Naive thymus-derived CD4-positive, alpha-beta T cell (primary cell): ENCODE measurements at regions not wholly inside any gene's neighbourhood (a gene's known extent, or its start where the extent isn't known, plus 50 kb on each side); places are given as distances from the start of the nearest gene placed in this dataset.
"Not testable (repeated sequence)": the region's sequence is repeated elsewhere in the genome, so short reads cannot be mapped to it uniquely, and the experiment has no call there.

Experiments
- ATAC-seq: fragments of 150-1000 bp; cut with Tn5 transposase; 2 replicates; pipeline ENCODE4 v1.10.0; 2021; ENCODE audit warnings: mild to moderate bottlenecking, moderate library complexity
- CTCF ChIA-PET: fragments of 350-600 bp; sonication (Branson Sonifier 250); formaldehyde crosslinking; loops from one replicate; lab custom pipeline; 2021; ENCODE audit warnings: antibody characterized with exemption; lab: Charles Lee
- POLR2A ChIA-PET: fragments of 350-600 bp; sonication (Branson Sonifier 250); formaldehyde crosslinking; loops from one replicate; lab custom pipeline; 2021; ENCODE audit warnings: antibody characterized with exemption, inconsistent platforms; lab: Charles Lee
- DNase-seq, 9 donors: peaks; one replicate each; pipeline versions ENCODE4 v3.0.0 to v3.0.0-alpha.2; 2020 to 2022; ENCODE audit warnings: mixed read lengths in 1 of 9
- H3K27ac ChIP-seq: one replicate; pipeline ENCODE4 v1.7.0; 2013; ENCODE audit warnings: mild to moderate bottlenecking, low read depth, low read length, moderate library complexity
- H3K27me3 ChIP-seq, 2 donors: one replicate each; pipeline ENCODE4 v1.7.0; 2013; ENCODE audit warnings: low read length in 2 of 2, mild to moderate bottlenecking in 2 of 2, moderate library complexity in 2 of 2; ENCODE audit not compliant: control insufficient read depth in 2 of 2, insufficient read depth in 2 of 2
- H3K36me3 ChIP-seq, 3 experiments: 1 replicate in 2 of 3; 2 replicates in 1 of 3; pipeline ENCODE4 v1.7.0; 2013; ENCODE audit warnings: low read length in 3 of 3, mild to moderate bottlenecking in 3 of 3, moderate library complexity in 1 of 3; ENCODE audit not compliant: insufficient read depth in 3 of 3, control insufficient read depth in 2 of 3
- H3K4me1 ChIP-seq, 2 donors: one replicate each; pipeline ENCODE4 v1.7.0; 2013; ENCODE audit warnings: low read length in 2 of 2, mild to moderate bottlenecking in 2 of 2, moderate library complexity in 1 of 2; ENCODE audit not compliant: control insufficient read depth in 2 of 2, insufficient read depth in 2 of 2
- H3K4me3 ChIP-seq: 2 replicates; pipeline ENCODE4 v1.7.0; 2013; ENCODE audit warnings: mild to moderate bottlenecking, low read length
- H3K9me3 ChIP-seq, 3 experiments: 1 replicate in 2 of 3; 2 replicates in 1 of 3; pipeline ENCODE4 v1.7.0; 2013; ENCODE audit warnings: low read length in 3 of 3; ENCODE audit not compliant: control insufficient read depth in 2 of 3
- H3K27ac Mint-ChIP-seq, 9 donors: one replicate each; pipeline ENCODE4 v1.8.0; 2020 to 2022; ENCODE audit warnings: mixed read lengths in 9 of 9, mild to moderate bottlenecking in 8 of 9, moderate library complexity in 5 of 9, inconsistent platforms in 2 of 9
- H3K27me3 Mint-ChIP-seq, 5 donors: one replicate each; pipeline ENCODE4 v1.8.0; 2021 to 2022; ENCODE audit warnings: mixed read lengths in 5 of 5, mild to moderate bottlenecking in 1 of 5
- H3K36me3 Mint-ChIP-seq, 5 donors: one replicate each; pipeline ENCODE4 v1.8.0; 2020 to 2022; ENCODE audit warnings: mixed read lengths in 5 of 5, mild to moderate bottlenecking in 3 of 5, inconsistent platforms in 1 of 5
- H3K4me1 Mint-ChIP-seq, 7 donors: one replicate each; pipeline ENCODE4 v1.8.0; 2020 to 2022; ENCODE audit warnings: mixed read lengths in 7 of 7, mild to moderate bottlenecking in 3 of 7, inconsistent platforms in 1 of 7
- H3K4me3 Mint-ChIP-seq, 10 donors: one replicate each; pipeline ENCODE4 v1.8.0; 2020 to 2022; ENCODE audit warnings: mild to moderate bottlenecking in 10 of 10, mixed read lengths in 10 of 10, moderate library complexity in 6 of 10, inconsistent platforms in 2 of 10
- H3K9me3 Mint-ChIP-seq, 11 donors: one replicate each; pipeline ENCODE4 v1.8.0; 2020 to 2022; ENCODE audit warnings: mixed read lengths in 11 of 11, mild to moderate bottlenecking in 4 of 11, inconsistent platforms in 1 of 11, moderate library complexity in 1 of 11
- intact Hi-C, 2 donors: fragments of 100-400 bp; cut with micrococcal nuclease; formaldehyde crosslinking; loops; one replicate each; pipeline ENCODE4 v1.15.1; 2023

DNA sequence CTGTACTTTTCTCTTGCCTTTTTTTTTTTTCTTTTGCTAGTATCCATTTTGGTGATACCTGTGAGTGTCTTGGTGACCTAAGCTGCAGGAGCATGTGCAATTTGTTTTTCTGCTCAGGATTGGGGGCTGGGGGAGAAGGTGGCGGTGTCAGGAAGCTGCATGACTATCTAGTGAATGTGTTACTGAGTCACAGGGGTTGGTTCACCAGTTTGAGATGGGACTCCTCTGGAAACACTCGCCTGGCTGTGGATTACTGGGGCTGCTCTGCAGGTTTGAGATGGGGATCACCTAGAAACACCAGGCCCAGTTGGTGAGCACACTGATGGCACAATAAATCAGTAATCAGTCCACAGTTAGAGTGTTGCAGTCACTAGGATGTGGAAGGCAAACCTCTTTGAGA, 447.9 kb downstream of the SPATA31D1 start:
- H3K36me3 Mint-ChIP-seq, result peaks cover 0 to 7% (median 0%) of the 10 kb centered on the region in 5 donors
- ChIA-PET CTCF (no interaction called here), POLR2A (no interaction called here)
- no peak overlapping the region for H3K4me3 Mint-ChIP-seq
- Histone ChIP-seq H3K4me3 (no peak overlapping the region), H3K4me1 (no peaks in the 10 kb centered on the region), H3K9me3 (peaks cover 0 to 11% (median 0%) of the 10 kb centered on the region in 3 experiments), H3K27ac (no peak overlapping the region), H3K36me3 (no peaks in the 10 kb centered on the region), H3K27me3 (no peaks in the 10 kb centered on the region)
- intact Hi-C loops, result no loop called here
- peaks cover 0 to 5% (median 0%) of the 10 kb centered on the region in 5 donors for H3K27me3 Mint-ChIP-seq
- H3K27ac Mint-ChIP-seq, result no peak overlapping the region
- H3K4me1 Mint-ChIP-seq, result no peaks in the 10 kb centered on the region
- peaks cover 8 to 45% (median 21%) of the 10 kb centered on the region in 11 donors for H3K9me3 Mint-ChIP-seq
- DNase-seq (no peak), ATAC-seq (no peak)

DNA sequence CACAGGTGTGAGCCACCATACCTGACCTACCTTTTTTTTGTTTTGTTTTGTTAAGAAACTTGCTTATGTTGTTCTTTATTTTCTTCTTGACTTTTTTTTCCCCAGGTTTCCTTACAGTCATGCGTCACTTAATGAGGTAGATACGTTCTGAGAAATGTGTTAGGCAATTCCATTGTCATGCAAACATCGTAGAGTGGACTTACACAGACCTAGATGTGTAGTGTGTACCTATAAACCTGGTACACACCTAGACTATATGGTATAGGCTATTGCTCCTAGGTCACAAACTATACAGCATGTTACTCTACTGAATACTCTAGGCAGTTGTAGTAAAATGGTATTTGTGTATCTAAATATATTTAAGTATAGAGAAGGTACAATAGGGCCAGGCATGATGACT, 448.6 kb downstream of the SPATA31D1 start:
- H3K27me3 ChIP-seq, H3K4me3 Mint-ChIP-seq, H3K4me1 ChIP-seq, H3K27ac ChIP-seq, H3K27ac Mint-ChIP-seq, CTCF ChIA-PET, H3K36me3 Mint-ChIP-seq, H3K27me3 Mint-ChIP-seq, intact Hi-C loops, H3K4me1 Mint-ChIP-seq, POLR2A ChIA-PET, ATAC-seq, DNase-seq, H3K36me3 ChIP-seq, H3K4me3 ChIP-seq: not testable (repeated sequence)
- H3K9me3 ChIP-seq, result peaks cover 0 to 11% (median 0%) of the 10 kb centered on the region in 3 experiments
- H3K9me3 Mint-ChIP-seq, result peaks cover 8 to 52% (median 19%) of the 10 kb centered on the region in 11 donors

DNA sequence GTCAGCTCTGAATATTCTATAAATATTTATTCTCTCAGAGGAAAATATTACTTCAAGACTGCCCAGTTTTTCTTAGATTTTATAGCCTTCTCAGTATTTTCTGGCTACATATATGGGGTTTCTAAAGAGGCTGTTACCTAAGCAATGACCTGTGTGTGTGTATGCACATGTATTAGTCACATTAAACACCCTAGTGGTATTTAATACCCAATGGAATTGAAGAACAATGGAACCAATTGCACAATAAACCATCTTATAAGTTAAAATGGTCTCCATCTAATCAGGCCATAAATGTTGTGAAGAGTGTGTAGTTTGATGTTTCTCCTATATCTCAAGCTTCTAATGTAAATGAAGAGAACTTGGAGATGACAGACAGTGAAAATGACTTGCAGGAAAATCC, 450.0 kb downstream of the SPATA31D1 start:
- DNase-seq, result no peak
- intact Hi-C loops, result no loop called here
- Histone ChIP-seq H3K27ac (no peak overlapping the region), H3K36me3 (no peaks in the 10 kb centered on the region), H3K4me1 (no peaks in the 10 kb centered on the region), H3K4me3 (no peak overlapping the region), H3K9me3 (peaks cover 0 to 11% (median 0%) of the 10 kb centered on the region in 3 experiments), H3K27me3 (no peaks in the 10 kb centered on the region)
- peaks cover 0 to 7% (median 0%) of the 10 kb centered on the region in 5 donors for H3K36me3 Mint-ChIP-seq
- H3K27me3 Mint-ChIP-seq, result peaks cover 0 to 5% (median 0%) of the 10 kb centered on the region in 5 donors
- no peaks in the 10 kb centered on the region for H3K4me1 Mint-ChIP-seq
- H3K27ac Mint-ChIP-seq, result no peak overlapping the region
- CTCF ChIA-PET, result no interaction called here
- POLR2A ChIA-PET, result no interaction called here
- peaks cover 8 to 66% (median 21%) of the 10 kb centered on the region in 11 donors for H3K9me3 Mint-ChIP-seq
- ATAC-seq, result no peak
- H3K4me3 Mint-ChIP-seq, result no peak overlapping the region

- CTCF ChIA-PET, result no interaction called here
- H3K36me3 Mint-ChIP-seq, result peaks cover 0 to 9% (median 0%) of the 10 kb centered on the region in 5 donors
- intact Hi-C loops, result no loop called here
- peaks cover 10 to 72% (median 25%) of the 10 kb centered on the region in 11 donors for H3K9me3 Mint-ChIP-seq
- peaks cover 0 to 5% (median 0%) of the 10 kb centered on the region in 5 donors for H3K27me3 Mint-ChIP-seq
- Histone ChIP-seq H3K4me1 (no peaks in the 10 kb centered on the region), H3K27me3 (no peaks in the 10 kb centered on the region), H3K27ac (no peak overlapping the region), H3K4me3 (no peak overlapping the region), H3K36me3 (no peaks in the 10 kb centered on the region), H3K9me3 (peaks cover 0 to 17% (median 0%) of the 10 kb centered on the region in 3 experiments)
- H3K4me1 Mint-ChIP-seq, result no peaks in the 10 kb centered on the region
- H3K27ac Mint-ChIP-seq, result no peak overlapping the region
- POLR2A ChIA-PET, result no interaction called here
- DNase-seq (no peak), ATAC-seq (no peak)
- no peak overlapping the region for H3K4me3 Mint-ChIP-seq
Measured at GRCh38 chr9:82443312-82443711, 454.7 kb downstream of the SPATA31D1 start.

DNA sequence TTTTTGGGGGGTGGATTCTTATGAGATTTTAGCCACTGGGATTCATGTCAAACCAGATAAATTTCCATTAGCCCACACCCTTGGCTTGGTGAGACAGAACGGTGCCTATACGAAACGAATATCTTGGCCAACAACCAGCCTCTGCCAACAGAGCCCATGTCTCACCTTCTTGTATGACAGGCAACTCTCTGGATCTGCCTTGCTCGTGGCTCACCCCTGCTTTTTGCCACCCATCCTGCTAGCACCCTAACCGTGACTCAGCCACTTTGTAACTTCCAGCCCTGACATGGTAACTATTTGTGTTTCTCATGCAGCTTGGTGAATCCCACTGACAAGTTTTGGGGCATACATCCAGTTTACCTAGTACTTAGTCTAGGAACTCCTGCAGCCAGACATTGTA, 457.0 kb downstream of the SPATA31D1 start:
- H3K4me1 Mint-ChIP-seq, result no peaks in the 10 kb centered on the region
- H3K27me3 ChIP-seq, result no peaks in the 10 kb centered on the region
- H3K4me1 ChIP-seq, result no peaks in the 10 kb centered on the region
- no peak overlapping the region for H3K4me3 Mint-ChIP-seq
- ATAC-seq (no peak), DNase-seq (no peak)
- peaks cover 0 to 5% (median 0%) of the 10 kb centered on the region in 5 donors for H3K36me3 Mint-ChIP-seq
- H3K27ac ChIP-seq, result no peak overlapping the region
- no peaks in the 10 kb centered on the region for H3K27me3 Mint-ChIP-seq
- H3K36me3 ChIP-seq, result no peaks in the 10 kb centered on the region
- POLR2A ChIA-PET, result no interaction called here
- peaks cover 4 to 59% (median 16%) of the 10 kb centered on the region in 11 donors for H3K9me3 Mint-ChIP-seq
- intact Hi-C loops, result no loop called here
- H3K4me3 ChIP-seq, result no peak overlapping the region
- no peak overlapping the region for H3K27ac Mint-ChIP-seq
- CTCF ChIA-PET, result no interaction called here
- peaks cover 0 to 10% (median 0%) of the 10 kb centered on the region in 3 experiments for H3K9me3 ChIP-seq

DNA sequence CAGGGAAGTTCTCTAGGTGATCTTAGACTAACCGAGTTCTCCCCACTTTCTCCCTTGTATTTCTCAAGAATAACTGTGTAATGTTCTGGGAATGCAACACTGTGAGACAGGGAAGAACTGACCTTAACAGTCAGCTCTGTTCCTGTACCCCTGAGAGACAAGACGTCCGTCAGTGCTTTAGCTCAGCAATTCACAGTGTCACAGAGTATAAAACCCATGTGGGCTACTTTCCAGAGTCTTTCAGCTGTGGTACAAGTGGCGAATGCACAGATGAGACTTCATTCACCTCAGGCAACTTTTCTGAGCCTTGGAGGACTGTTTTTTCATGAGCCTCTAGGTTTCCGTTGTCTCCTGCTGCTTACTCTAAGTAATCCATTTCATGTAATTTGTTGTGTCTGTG, 458.8 kb downstream of the SPATA31D1 start:
- H3K27ac ChIP-seq, result no peak overlapping the region
- H3K36me3 ChIP-seq, result no peaks in the 10 kb centered on the region
- ATAC-seq, result no peak
- Mint-ChIP-seq H3K27ac (no peak overlapping the region), H3K36me3 (peaks cover 0 to 9% (median 0%) of the 10 kb centered on the region in 5 donors), H3K4me1 (no peaks in the 10 kb centered on the region), H3K27me3 (no peaks in the 10 kb centered on the region), H3K9me3 (peaks cover 2 to 55% (median 20%) of the 10 kb centered on the region in 11 donors), H3K4me3 (no peak overlapping the region)
- H3K27me3 ChIP-seq, result no peaks in the 10 kb centered on the region
- no peak for DNase-seq
- POLR2A ChIA-PET, result no interaction called here
- no peak overlapping the region for H3K4me3 ChIP-seq
- H3K4me1 ChIP-seq, result no peaks in the 10 kb centered on the region
- intact Hi-C loops, result no loop called here
- peaks cover 0 to 6% (median 0%) of the 10 kb centered on the region in 3 experiments for H3K9me3 ChIP-seq
- CTCF ChIA-PET, result no interaction called here

DNA sequence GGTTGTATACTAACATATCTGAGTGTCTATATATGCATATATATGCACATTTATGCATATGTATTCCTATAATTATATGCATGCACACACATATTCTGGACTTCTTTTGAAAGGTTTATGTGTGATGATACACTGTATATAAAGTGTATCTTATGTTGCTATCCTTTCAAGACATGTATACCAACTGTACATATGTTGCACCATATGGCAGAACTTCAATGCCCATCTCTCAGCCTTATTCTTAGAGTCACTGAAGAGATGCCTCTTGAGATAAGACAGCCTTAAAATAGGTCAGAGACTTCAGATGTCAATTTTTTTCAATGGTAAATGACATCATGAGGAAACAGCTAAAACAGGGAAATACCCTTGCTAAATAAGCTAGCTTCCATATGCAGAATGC, 461.4 kb downstream of the SPATA31D1 start:
- no peaks in the 10 kb centered on the region for H3K36me3 ChIP-seq
- H3K27me3 ChIP-seq, result no peaks in the 10 kb centered on the region
- intact Hi-C loops, result no loop called here
- DNase-seq (no peak), ATAC-seq (no peak)
- ChIA-PET POLR2A (no interaction called here), CTCF (no interaction called here)
- H3K27ac ChIP-seq, result no peak overlapping the region
- Mint-ChIP-seq H3K27ac (no peak overlapping the region), H3K4me1 (no peaks in the 10 kb centered on the region), H3K27me3 (no peaks in the 10 kb centered on the region), H3K9me3 (peaks cover 0 to 42% (median 16%) of the 10 kb centered on the region in 11 donors), H3K36me3 (peaks cover 0 to 9% (median 0%) of the 10 kb centered on the region in 5 donors), H3K4me3 (no peak overlapping the region)
- H3K4me1 ChIP-seq, result no peaks in the 10 kb centered on the region
- no peak overlapping the region for H3K4me3 ChIP-seq
- peaks cover 0 to 6% (median 0%) of the 10 kb centered on the region in 3 experiments for H3K9me3 ChIP-seq
